ENCODE measurements at regions not wholly inside any gene's neighbourhood (a gene's known extent, or its start where the extent isn't known, plus 50 kb on each side); places are given as distances from the start of the nearest gene placed in this dataset.
"Not testable (repeated sequence)": the region's sequence is repeated elsewhere in the genome, so short reads cannot be mapped to it uniquely, and the experiment has no call there.

- no peak for DNase-seq (ENCODE audit: low spot score in 2 of 2)
- Histone ChIP-seq H3K36me3 (no peaks in the 10 kb centered on the region), H3K4me1 (no peaks in the 10 kb centered on the region), H3K27me3 (no peaks in the 10 kb centered on the region), H3K4me3 (no peak overlapping the region), H3K27ac (no peak overlapping the region), H3K9me3 (no peaks in the 10 kb centered on the region)
- TF ChIP-seq CTCF (IDR thresholded peaks at IDR 0.05) = no peak
- intact Hi-C loops (cut with DNase I) = loop anchor here (1.0 kb wide), 1 partner anchor 44 kb away; no protein-coding TSS in a partner anchor
Measured at GRCh38 chr3:101970905-101971304, 121.6 kb downstream of the NFKBIZ start.

GRCh38 chr3:101972430-101973162 is 123.3 kb downstream of the NFKBIZ start:
- Histone ChIP-seq H3K36me3 (no peaks in the 10 kb centered on the region), H3K4me3 (no peak overlapping the region), H3K27ac (no peak overlapping the region), H3K27me3 (no peaks in the 10 kb centered on the region), H3K9me3 (no peaks in the 10 kb centered on the region), H3K4me1 (no peaks in the 10 kb centered on the region)
- no peak for DNase-seq (ENCODE audit: low spot score in 2 of 2)
- intact Hi-C loops (cut with DNase I) = no loop called here
- no peak for TF ChIP-seq CTCF (IDR thresholded peaks at IDR 0.05)

- Histone ChIP-seq H3K9me3 (no peaks in the 10 kb centered on the region), H3K27me3 (no peaks in the 10 kb centered on the region), H3K4me3 (no peak overlapping the region), H3K4me1 (no peaks in the 10 kb centered on the region), H3K27ac (no peak overlapping the region), H3K36me3 (no peaks in the 10 kb centered on the region)
- TF ChIP-seq CTCF (IDR thresholded peaks at IDR 0.05) = no peak
- no peak for DNase-seq (ENCODE audit: low spot score in 2 of 2)
- intact Hi-C loops (cut with DNase I) = no loop called here
Measured at GRCh38 chr3:101973163-101973505, 123.8 kb downstream of the NFKBIZ start.

GRCh38 chr3:101975415-101975814 is 126.1 kb downstream of the NFKBIZ start:
- H3K27me3 ChIP-seq; H3K27ac ChIP-seq; DNase-seq (ENCODE audit: low spot score in 2 of 2); intact Hi-C loops (cut with DNase I); H3K9me3 ChIP-seq; H3K4me3 ChIP-seq; H3K36me3 ChIP-seq; H3K4me1 ChIP-seq: not testable (repeated sequence)

- no peak for TF ChIP-seq CTCF (IDR thresholded peaks at IDR 0.05)
- Histone ChIP-seq H3K27ac (peak overlapping the region in 1 of 2 donors; percentile 27), H3K27me3 (no peaks in the 10 kb centered on the region), H3K36me3 (no peaks in the 10 kb centered on the region), H3K4me1 (no peaks in the 10 kb centered on the region), H3K9me3 (no peaks in the 10 kb centered on the region), H3K4me3 (no peak overlapping the region)
- intact Hi-C loops (cut with DNase I) = no loop called here
- DNase-seq (ENCODE audit: low spot score in 2 of 2) = no peak
Measured at GRCh38 chr3:101976473-101976872, 127.2 kb downstream of the NFKBIZ start.

- Histone ChIP-seq H3K27me3 (no peaks in the 10 kb centered on the region), H3K9me3 (no peaks in the 10 kb centered on the region), H3K27ac (no peak overlapping the region), H3K4me1 (no peaks in the 10 kb centered on the region), H3K4me3 (no peak overlapping the region), H3K36me3 (no peaks in the 10 kb centered on the region)
- DNase-seq (ENCODE audit: low spot score in 2 of 2) = no peak
- no peak for TF ChIP-seq CTCF (IDR thresholded peaks at IDR 0.05)
- intact Hi-C loops (cut with DNase I) = no loop called here
Measured at GRCh38 chr3:101978348-101978747, 129.0 kb downstream of the NFKBIZ start.

All from ascending aorta (tissue), 2 donors.